Aorta (tissue), 5 donors: ENCODE measurements at regions not wholly inside any gene's neighbourhood (a gene's known extent, or its start where the extent isn't known, plus 50 kb on each side); places are given as distances from the start of the nearest gene placed in this dataset.
"Not testable (repeated sequence)": the region's sequence is repeated elsewhere in the genome, so short reads cannot be mapped to it uniquely, and the experiment has no call there.

Source experiments
- ATAC-seq: fragments of 200-7000 bp; cut with Tn5 transposase; one replicate; pipeline ENCODE4 v1.9.1; 2022; ENCODE audit warnings: moderate library complexity; ENCODE audit not compliant: low FRiP score
- DNase-seq, 2 donors: peaks; one replicate each; pipeline ENCODE4 v3.0.0-alpha.2; 2020
- H3K27ac ChIP-seq, 2 donors: one replicate each; pipeline ENCODE4 v1.5.1; 2013; ENCODE audit warnings: low read length in 2 of 2, mild to moderate bottlenecking in 2 of 2, moderate library complexity in 2 of 2, control low read depth in 1 of 2, inconsistent platforms in 1 of 2, low read depth in 1 of 2
- H3K27me3 ChIP-seq, 2 donors: one replicate each; pipeline ENCODE4 v1.6.1; 2013; ENCODE audit warnings: control low read depth in 1 of 2, low read length in 1 of 2, mild to moderate bottlenecking in 1 of 2, moderate library complexity in 1 of 2; ENCODE audit not compliant: insufficient read depth in 2 of 2, control insufficient read depth in 1 of 2
- H3K36me3 ChIP-seq, 2 donors: one replicate each; pipeline ENCODE4 v1.6.1; 2013; ENCODE audit warnings: control low read depth in 1 of 2, low read length in 1 of 2, mild to moderate bottlenecking in 1 of 2; ENCODE audit not compliant: insufficient read depth in 2 of 2, control insufficient read depth in 1 of 2
- H3K4me1 ChIP-seq, 2 donors: one replicate each; pipeline ENCODE4 v1.6.1; 2013; ENCODE audit warnings: low read length in 2 of 2, control low read depth in 1 of 2, mild to moderate bottlenecking in 1 of 2, moderate library complexity in 1 of 2; ENCODE audit not compliant: insufficient read depth in 2 of 2, control insufficient read depth in 1 of 2
- H3K4me3 ChIP-seq, 2 donors: one replicate each; pipeline ENCODE4 v1.5.1; 2013; ENCODE audit warnings: low read length in 2 of 2, control low read depth in 1 of 2, mild to moderate bottlenecking in 1 of 2
- H3K9me3 ChIP-seq: one replicate; pipeline ENCODE4 v1.6.1; 2013; ENCODE audit warnings: mild to moderate bottlenecking, low read length; ENCODE audit not compliant: control insufficient read depth
- WGBS, 2 donors: extraction: QIAGEN DNeasy Blood & Tissue Kit; methylation state at CpG; one replicate each; pipeline ENCODE4 v1.1.7; 2013; 5-methylcytosine and 5-hydroxymethylcytosine counted together
- intact Hi-C, 2 donors: fragments of 100-400 bp; cut with DNase I; formaldehyde crosslinking; loops; one replicate each; pipeline versions ENCODE4 v1.14.2 to v1.15.0; 2022
- donor health status: healthy with polysubstance abuse.
- donor health status: Bipolar disorder and iron deficiency.
- donor health status: DM: no; HTN: no; CAD: no.
- donor health status: DM: no; HTN: no; CAD: no.
- donor health status: DM: yes; HTN: yes; CAD: no.

DNA sequence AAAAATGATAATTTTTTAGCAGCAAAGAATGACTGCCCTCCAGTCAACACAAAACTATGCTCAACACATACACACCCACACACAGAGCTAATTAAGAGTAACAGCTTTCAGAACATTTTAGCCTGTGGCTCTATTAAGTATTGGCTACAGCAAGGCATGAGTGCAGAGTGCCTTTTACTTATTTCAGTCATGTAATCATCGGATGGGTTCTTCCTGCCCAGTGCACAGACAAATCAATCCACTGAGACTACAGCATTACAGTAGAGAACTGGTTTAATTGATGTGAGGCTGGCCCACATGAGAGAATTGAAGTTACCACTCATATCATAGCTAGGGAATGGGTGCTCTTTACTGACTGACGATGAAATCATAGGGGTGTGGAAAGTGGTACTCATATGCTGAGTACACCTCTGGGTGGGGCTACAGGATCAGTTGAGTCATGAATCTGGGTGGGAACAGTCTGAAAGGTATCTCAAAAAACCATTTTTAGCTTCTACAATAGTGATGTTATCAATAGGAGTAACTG lies 241.0 kb downstream of the FSIP2 start:
- no peaks in the 10 kb centered on the region for H3K27me3 ChIP-seq
- H3K9me3 ChIP-seq: no peaks in the 10 kb centered on the region
- no peaks in the 10 kb centered on the region for H3K36me3 ChIP-seq
- no peak overlapping the region for H3K4me3 ChIP-seq
- ATAC-seq: no peak
- no peaks in the 10 kb centered on the region for H3K4me1 ChIP-seq
- WGBS, 2 donors: 85 to 86% methylated on average over 2 of the region's 2 CpGs
- intact Hi-C loops: no loop called here
- no peak for DNase-seq
- no peak overlapping the region for H3K27ac ChIP-seq

- DNase-seq (no peak), ATAC-seq (no peak)
- no peaks in the 10 kb centered on the region for H3K36me3 ChIP-seq
- no peaks in the 10 kb centered on the region for H3K4me1 ChIP-seq
- no peaks in the 10 kb centered on the region for H3K9me3 ChIP-seq
- intact Hi-C loops: no loop called here
- no peak overlapping the region for H3K27ac ChIP-seq
- no peak overlapping the region for H3K4me3 ChIP-seq
- WGBS, 2 donors: 91 to 94% methylated on average over 3 of the region's 3 CpGs
- H3K27me3 ChIP-seq: no peaks in the 10 kb centered on the region
Measured at GRCh38 chr2:185980944-185981343, 242.3 kb downstream of the FSIP2 start.

- Histone ChIP-seq H3K4me1 (no peaks in the 10 kb centered on the region), H3K27me3 (no peaks in the 10 kb centered on the region), H3K36me3 (no peaks in the 10 kb centered on the region), H3K9me3 (no peaks in the 10 kb centered on the region), H3K4me3 (no peak overlapping the region), H3K27ac (no peak overlapping the region)
- WGBS, 2 donors: 88 to 94% methylated on average over 1 of the region's 1 CpG
- ATAC-seq (no peak), DNase-seq (no peak)
- intact Hi-C loops: no loop called here
Measured at GRCh38 chr2:185984670-185985069, 246.1 kb downstream of the FSIP2 start.

GRCh38 chr2:185988907-185989306 lies 250.3 kb downstream of the FSIP2 start:
- intact Hi-C loops, ATAC-seq, DNase-seq, H3K4me1 ChIP-seq, H3K9me3 ChIP-seq, H3K36me3 ChIP-seq, H3K27ac ChIP-seq, H3K27me3 ChIP-seq, H3K4me3 ChIP-seq: not testable (repeated sequence)
- 90 to 91% methylated on average over 5 of the region's 5 CpGs for WGBS, 2 donors

DNA sequence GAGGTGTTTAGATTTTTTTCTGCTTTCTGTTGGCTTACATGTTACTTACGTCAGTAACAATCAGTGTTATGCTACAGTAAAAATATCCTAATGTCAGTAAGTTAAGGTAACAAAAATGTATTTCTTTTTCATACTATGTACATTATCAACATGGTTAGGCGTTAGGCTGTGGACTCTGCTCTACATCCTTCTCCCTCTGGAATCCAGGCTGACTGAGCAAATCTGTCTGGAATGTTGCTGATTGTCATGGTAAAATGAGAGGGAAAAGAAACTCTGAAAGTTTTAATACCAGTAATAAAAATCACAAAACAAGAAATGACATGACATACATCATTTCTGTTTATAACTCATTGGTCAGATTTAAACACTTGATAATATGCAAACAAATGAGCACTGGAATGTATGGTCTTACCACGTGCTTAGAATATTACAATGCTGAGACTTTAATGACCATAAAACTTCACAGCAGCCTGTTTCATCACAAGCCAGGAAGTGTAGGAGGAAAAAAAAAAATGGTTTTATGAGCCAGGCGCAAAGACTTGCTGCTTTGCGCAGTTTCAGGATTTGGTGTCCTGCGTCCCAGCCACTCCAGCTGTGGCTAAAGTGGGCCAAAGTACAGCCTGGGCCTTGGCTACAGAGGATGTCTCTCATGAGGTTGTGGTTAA lies 252.4 kb downstream of the FSIP2 start:
- ATAC-seq: no peak
- 53 to 63% methylated on average over 6 of the region's 6 CpGs for WGBS, 2 donors
- intact Hi-C loops: no loop called here

GRCh38 chr2:185998562-185999070 lies 260.0 kb downstream of the FSIP2 start:
- WGBS, 2 donors: 85 to 87% methylated on average over 2 of the region's 2 CpGs
- no peak overlapping the region for H3K4me3 ChIP-seq
- no peaks in the 10 kb centered on the region for H3K36me3 ChIP-seq
- intact Hi-C loops: loop anchor here in 1 of 2 donors (2.0 kb wide), 1 partner anchor 14 kb away; no protein-coding TSS in a partner anchor
- no peaks in the 10 kb centered on the region for H3K27me3 ChIP-seq
- no peaks in the 10 kb centered on the region for H3K9me3 ChIP-seq
- H3K27ac ChIP-seq: no peak overlapping the region
- DNase-seq (no peak), ATAC-seq (no peak)
- H3K4me1 ChIP-seq: no peaks in the 10 kb centered on the region

More for the DNA sequence above, 252.4 kb downstream of the FSIP2 start:
- no peak for DNase-seq
- Histone ChIP-seq H3K36me3 (peaks cover 0 to 1% of the 10 kb centered on the region in 2 donors), H3K9me3 (no peaks in the 10 kb centered on the region), H3K27me3 (no peaks in the 10 kb centered on the region), H3K4me1 (no peaks in the 10 kb centered on the region), H3K27ac (no peak overlapping the region), H3K4me3 (no peak overlapping the region)

DNA sequence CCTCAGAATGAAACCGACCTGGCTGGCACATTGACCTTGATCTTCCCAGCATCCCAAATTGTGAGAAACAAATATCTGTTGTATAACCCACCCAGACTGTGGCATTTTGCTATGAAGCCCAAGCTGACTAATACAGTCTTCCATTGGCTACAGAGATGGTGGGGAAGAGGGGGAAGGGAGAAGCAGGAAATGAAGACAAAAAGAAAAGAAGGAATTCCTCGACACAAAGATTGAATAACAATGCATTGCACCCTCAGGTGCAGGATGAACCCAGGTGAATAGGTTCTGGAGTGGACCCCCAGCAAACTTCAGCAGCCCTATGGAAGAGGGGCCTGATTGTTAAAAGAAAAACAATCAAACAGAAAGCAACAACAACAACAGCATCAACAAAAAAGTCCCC lies 270.7 kb downstream of the FSIP2 start:
- intact Hi-C loops: no loop called here
- H3K4me1 ChIP-seq: no peaks in the 10 kb centered on the region
- DNase-seq: no peak
- H3K27ac ChIP-seq: no peak overlapping the region
- H3K36me3 ChIP-seq: no peaks in the 10 kb centered on the region
- H3K27me3 ChIP-seq: no peaks in the 10 kb centered on the region
- WGBS, 2 donors: 81% methylated on average over 2 of the region's 2 CpGs
- no peak overlapping the region for H3K4me3 ChIP-seq
- H3K9me3 ChIP-seq: peaks cover 2% of the 10 kb centered on the region
- ATAC-seq: no peak

- H3K27ac ChIP-seq: no peak overlapping the region
- no peak overlapping the region for H3K4me3 ChIP-seq
- no peaks in the 10 kb centered on the region for H3K4me1 ChIP-seq
- intact Hi-C loops: no loop called here
- 76 to 83% methylated on average over 4 of the region's 4 CpGs for WGBS, 2 donors
- H3K9me3 ChIP-seq: no peaks in the 10 kb centered on the region
- ATAC-seq (no peak), DNase-seq (no peak)
- no peaks in the 10 kb centered on the region for H3K36me3 ChIP-seq
- H3K27me3 ChIP-seq: no peaks in the 10 kb centered on the region
Measured at GRCh38 chr2:186017278-186017677, 278.7 kb downstream of the FSIP2 start.

- ATAC-seq (no peak), DNase-seq (no peak)
- H3K36me3 ChIP-seq: no peaks in the 10 kb centered on the region
- no peaks in the 10 kb centered on the region for H3K9me3 ChIP-seq
- no peaks in the 10 kb centered on the region for H3K27me3 ChIP-seq
- intact Hi-C loops: no loop called here
- H3K27ac ChIP-seq: no peak overlapping the region
- H3K4me3 ChIP-seq: no peak overlapping the region
- H3K4me1 ChIP-seq: no peaks in the 10 kb centered on the region
Measured at GRCh38 chr2:186024921-186025320, 286.3 kb downstream of the FSIP2 start.
